Esophagus muscularis mucosa (tissue), 4 donors: ENCODE measurements at regions not wholly inside any gene's neighbourhood (a gene's known extent, or its start where the extent isn't known, plus 50 kb on each side); places are given as distances from the start of the nearest gene placed in this dataset.

Source experiments
- DNase-seq: peaks from one replicate; pipeline ENCODE4 v3.0.0-alpha.2; 2017; ENCODE audit errors: extremely low spot score
- H3K27ac ChIP-seq, 4 donors: fragments of 200-600 bp; sonication (generic); replicated peaks in 1 of 4; 1 replicate in 3 of 4; 2 replicates in 1 of 4; pipeline ENCODE4 v1.5.1; 2016 to 2019; ENCODE audit warnings: mild to moderate bottlenecking in 1 of 4
- H3K27me3 ChIP-seq, 4 donors: fragments of 200-600 bp; sonication (generic); one replicate each; pipeline versions ENCODE4 v1.5.1 to v1.6.0; 2016 to 2019
- H3K36me3 ChIP-seq, 4 donors: fragments of 200-600 bp; sonication (generic); one replicate each; pipeline ENCODE4 v1.5.1; 2016 to 2019
- H3K4me1 ChIP-seq, 4 donors: fragments of 200-600 bp; sonication (generic); one replicate each; pipeline ENCODE4 v1.5.1; 2016 to 2019
- H3K4me3 ChIP-seq, 4 donors: fragments of 200-600 bp; sonication (generic); 1 replicate in 2 of 4; 2 replicates in 2 of 4; pipeline ENCODE4 v1.5.1; 2016 to 2019; ENCODE audit warnings: mild to moderate bottlenecking in 4 of 4, moderate library complexity in 1 of 4
- H3K9me3 ChIP-seq, 4 donors: fragments of 200-600 bp; sonication (generic); 1 replicate in 3 of 4; 2 replicates in 1 of 4; pipeline ENCODE4 v1.5.1; 2016 to 2019
- EP300 ChIP-seq: sonication (generic); formaldehyde crosslinking; IDR thresholded peaks from one replicate; pipeline ENCODE4 v1.6.1; 2017; ENCODE audit warnings: antibody characterized with exemption
- POLR2A ChIP-seq: fragments of 450-650 bp; IDR thresholded peaks from one replicate; pipeline ENCODE4 v1.6.1; 2017; ENCODE audit warnings: antibody characterized with exemption, moderate library complexity, mild to moderate bottlenecking, low read depth
- POLR2AphosphoS5 ChIP-seq, 2 donors: sonication (generic); formaldehyde crosslinking; IDR thresholded peaks; one replicate each; pipeline ENCODE4 v1.6.1; 2017; ENCODE audit warnings: antibody characterized with exemption in 2 of 2
- WGBS: methylation state at CpG from one replicate; pipeline ENCODE4 v1.1.5; 2018; 5-methylcytosine and 5-hydroxymethylcytosine counted together
- intact Hi-C: fragments of 100-400 bp; cut with DNase I; formaldehyde crosslinking; loops from one replicate; pipeline ENCODE4 v1.15.1; 2023
- TF ChIP-seq, protein P1 (sequence below), 3 experiments: fragments of 200-600 bp in 2 of 3; fragments of 450-650 bp in 1 of 3; sonication (generic) in 2 of 3; IDR thresholded peaks; one replicate each; pipeline ENCODE4 v1.5.1; 2017 to 2019; ENCODE audit warnings: antibody characterized with exemption in 3 of 3, mild to moderate bottlenecking in 2 of 3, moderate library complexity in 1 of 3

DNA sequence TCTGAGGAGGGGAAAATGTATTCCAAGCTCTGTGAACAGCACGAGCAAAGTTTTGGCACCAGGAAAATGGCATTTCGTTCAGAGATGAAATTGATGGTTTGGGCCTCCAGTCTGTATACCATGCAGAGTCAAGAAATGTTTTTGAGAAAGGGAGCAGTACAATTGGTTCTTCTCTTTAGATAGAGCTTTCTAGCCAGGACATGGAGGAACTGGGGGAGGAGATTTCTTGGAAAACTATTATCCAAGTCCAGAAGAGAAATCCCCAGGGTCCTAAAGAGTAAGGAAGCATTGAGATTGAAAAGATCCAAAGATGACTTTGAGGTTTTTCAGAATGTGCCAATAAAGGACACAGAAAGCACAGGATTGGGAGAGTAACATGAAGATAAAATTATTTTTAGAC lies 432.4 kb downstream of the TNS1 start:
- no peak for TF ChIP-seq POLR2AphosphoS5 (IDR thresholded peaks at IDR 0.05)
- TF ChIP-seq POLR2A, result no peak
- TF ChIP-seq EP300, result no peak
- TF ChIP-seq, protein P1, sequence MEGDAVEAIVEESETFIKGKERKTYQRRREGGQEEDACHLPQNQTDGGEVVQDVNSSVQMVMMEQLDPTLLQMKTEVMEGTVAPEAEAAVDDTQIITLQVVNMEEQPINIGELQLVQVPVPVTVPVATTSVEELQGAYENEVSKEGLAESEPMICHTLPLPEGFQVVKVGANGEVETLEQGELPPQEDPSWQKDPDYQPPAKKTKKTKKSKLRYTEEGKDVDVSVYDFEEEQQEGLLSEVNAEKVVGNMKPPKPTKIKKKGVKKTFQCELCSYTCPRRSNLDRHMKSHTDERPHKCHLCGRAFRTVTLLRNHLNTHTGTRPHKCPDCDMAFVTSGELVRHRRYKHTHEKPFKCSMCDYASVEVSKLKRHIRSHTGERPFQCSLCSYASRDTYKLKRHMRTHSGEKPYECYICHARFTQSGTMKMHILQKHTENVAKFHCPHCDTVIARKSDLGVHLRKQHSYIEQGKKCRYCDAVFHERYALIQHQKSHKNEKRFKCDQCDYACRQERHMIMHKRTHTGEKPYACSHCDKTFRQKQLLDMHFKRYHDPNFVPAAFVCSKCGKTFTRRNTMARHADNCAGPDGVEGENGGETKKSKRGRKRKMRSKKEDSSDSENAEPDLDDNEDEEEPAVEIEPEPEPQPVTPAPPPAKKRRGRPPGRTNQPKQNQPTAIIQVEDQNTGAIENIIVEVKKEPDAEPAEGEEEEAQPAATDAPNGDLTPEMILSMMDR (IDR thresholded peaks at IDR 0.05), result no peak
- intact Hi-C loops, result no loop called here
- DNase-seq, result no peak
- Histone ChIP-seq H3K4me3 (no peak overlapping the region), H3K27me3 (no peaks in the 10 kb centered on the region), H3K27ac (no peak overlapping the region), H3K36me3 (peaks cover 0 to 15% (median 0%) of the 10 kb centered on the region in 4 donors), H3K4me1 (no peaks in the 10 kb centered on the region), H3K9me3 (no peaks in the 10 kb centered on the region)
- 96% methylated on average over 2 of the region's 2 CpGs for WGBS

DNA sequence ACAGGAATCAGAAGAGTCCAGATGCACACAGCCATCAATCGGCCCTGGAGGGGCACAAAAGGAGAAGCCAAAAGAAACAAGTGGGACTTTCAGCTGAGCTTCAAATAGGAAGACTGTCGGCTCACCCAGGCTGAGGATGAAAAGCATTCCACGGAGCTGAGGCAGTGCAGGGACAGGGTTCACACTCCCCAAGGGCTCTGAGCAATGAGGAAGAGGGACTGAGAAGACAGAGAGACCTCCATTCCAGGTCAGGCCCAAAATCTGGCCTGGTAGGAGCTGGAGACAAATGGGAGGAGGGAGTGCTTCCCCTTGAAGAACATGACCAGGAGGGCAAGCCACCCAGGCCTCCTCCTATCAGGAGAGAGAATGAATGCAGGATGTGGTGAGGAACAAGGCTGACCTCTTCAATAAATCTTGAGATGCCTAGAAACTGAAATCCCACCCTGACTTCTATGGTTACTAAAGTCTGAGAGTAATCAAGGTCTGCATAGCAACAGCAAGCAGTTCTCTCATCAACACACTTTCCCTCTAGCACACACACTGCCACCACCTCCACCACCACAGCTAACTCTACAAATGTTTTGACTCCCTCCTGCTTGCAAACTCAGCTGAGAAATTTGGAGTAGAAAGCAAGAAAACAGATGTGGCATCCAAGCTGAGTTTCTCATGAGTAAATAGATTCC lies 434.4 kb downstream of the TNS1 start:
- H3K27me3 ChIP-seq, result no peaks in the 10 kb centered on the region
- 34% methylated on average over 3 of the region's 3 CpGs for WGBS
- H3K4me3 ChIP-seq, result no peak overlapping the region
- intact Hi-C loops, result no loop called here
- H3K27ac ChIP-seq, result no peak overlapping the region
- no peaks in the 10 kb centered on the region for H3K9me3 ChIP-seq
- peaks cover 0 to 15% (median 0%) of the 10 kb centered on the region in 4 donors for H3K36me3 ChIP-seq
- TF ChIP-seq, protein P1 (IDR thresholded peaks at IDR 0.05), result no peak
- TF ChIP-seq EP300 (no peak), POLR2A (no peak), POLR2AphosphoS5 (IDR thresholded peaks at IDR 0.05) (no peak)
- no peaks in the 10 kb centered on the region for H3K4me1 ChIP-seq
- no peak for DNase-seq

DNA sequence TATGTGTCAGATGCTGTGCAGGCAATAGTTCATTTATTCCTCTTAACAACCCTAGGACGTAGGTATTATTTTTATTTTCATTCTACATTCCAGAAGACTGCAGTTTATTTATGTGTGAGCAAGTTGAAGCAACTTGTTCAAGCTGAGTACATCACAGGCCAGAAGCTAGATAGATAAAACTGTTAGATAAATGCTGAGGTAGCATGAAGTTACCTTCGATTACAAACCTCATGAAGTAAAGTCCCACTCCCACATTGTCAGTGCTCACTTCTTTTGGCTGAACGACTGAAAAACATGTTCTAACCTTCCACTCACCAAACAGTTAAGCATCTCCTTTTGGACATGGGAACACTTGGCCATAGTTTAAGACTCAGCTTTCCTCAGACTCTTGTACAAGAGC lies 439.2 kb downstream of the TNS1 start:
- 65% methylated on average over 3 of the region's 3 CpGs for WGBS
- H3K4me1 ChIP-seq, result no peaks in the 10 kb centered on the region
- peaks cover 0 to 9% (median 0%) of the 10 kb centered on the region in 4 donors for H3K36me3 ChIP-seq
- TF ChIP-seq EP300, result no peak
- no peak for TF ChIP-seq POLR2AphosphoS5 (IDR thresholded peaks at IDR 0.05)
- TF ChIP-seq POLR2A, result no peak
- TF ChIP-seq, protein P1 (IDR thresholded peaks at IDR 0.05), result no peak
- no peaks in the 10 kb centered on the region for H3K27me3 ChIP-seq
- no peak overlapping the region for H3K27ac ChIP-seq
- H3K9me3 ChIP-seq, result no peaks in the 10 kb centered on the region
- no peak for DNase-seq
- intact Hi-C loops, result no loop called here
- no peak overlapping the region for H3K4me3 ChIP-seq

DNA sequence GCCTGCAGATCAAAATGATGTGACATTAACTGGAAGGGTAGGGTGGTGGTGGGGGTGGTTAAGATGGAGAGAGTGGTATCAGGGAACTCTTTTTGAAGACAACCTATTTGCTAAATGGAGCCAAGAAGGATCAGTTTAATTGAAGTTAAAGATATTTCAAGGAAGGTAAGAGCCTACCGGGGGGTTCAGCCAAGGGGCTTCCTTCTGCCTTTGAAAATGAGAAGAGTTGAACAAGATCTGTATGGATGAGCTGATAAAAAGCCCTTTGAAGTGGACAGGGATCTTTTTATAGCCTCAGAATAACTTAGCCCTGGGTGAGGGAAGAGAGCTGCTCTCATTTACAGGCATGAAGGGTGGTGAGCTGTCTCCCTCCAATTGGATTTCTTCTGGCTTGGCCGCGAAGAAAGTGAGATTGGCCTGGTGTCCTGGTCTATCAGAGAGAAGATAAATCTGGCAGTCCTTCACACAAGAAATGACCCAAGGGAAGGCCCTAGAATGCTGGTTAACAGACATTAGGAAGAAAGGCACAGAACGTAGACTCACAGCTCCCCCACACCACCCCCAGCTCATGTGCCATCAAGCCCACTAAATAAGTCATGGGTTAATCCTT lies 439.8 kb downstream of the TNS1 start:
- no peaks in the 10 kb centered on the region for H3K27me3 ChIP-seq
- intact Hi-C loops, result no loop called here
- H3K9me3 ChIP-seq, result no peaks in the 10 kb centered on the region
- no peaks in the 10 kb centered on the region for H3K4me1 ChIP-seq
- WGBS, result 81% methylated on average over 4 of the region's 4 CpGs
- H3K27ac ChIP-seq, result no peak overlapping the region
- no peak overlapping the region for H3K4me3 ChIP-seq
- DNase-seq, result no peak
- H3K36me3 ChIP-seq, result peaks cover 0 to 3% (median 0%) of the 10 kb centered on the region in 4 donors
- TF ChIP-seq EP300, result no peak
- TF ChIP-seq POLR2AphosphoS5 (IDR thresholded peaks at IDR 0.05), result no peak
- no peak for TF ChIP-seq POLR2A
- TF ChIP-seq, protein P1 (IDR thresholded peaks at IDR 0.05), result no peak
